ENCODE measurements at regions not wholly inside any gene's neighbourhood (a gene's known extent, or its start where the extent isn't known, plus 50 kb on each side); places are given as distances from the start of the nearest gene placed in this dataset.

- Histone ChIP-seq H3K4me3 (ENCODE audit: extremely low read depth in 1 of 4, insufficient read depth in 2 of 4, low read depth in 3 of 4, low read length in 4 of 4) (no peak overlapping the region), H2BK20ac (ENCODE audit: low read length) (no peak overlapping the region), H3K18ac (ENCODE audit: extremely low read depth, low read length) (0 out of 2 replicates have a peak overlapping the region, but pooled peaks have one; percentile 3), H3K27me3 (replicated peaks in 1 of 4; ENCODE audit: control insufficient read depth in 3 of 4, extremely low read depth in 1 of 4, insufficient read depth in 3 of 4, low read length in 3 of 4) (no peaks in the 10 kb centered on the region; a peak in 1 of 7 replicates), H3K9ac (replicated peaks in 1 of 4; ENCODE audit: extremely low read depth in 1 of 4, low read depth in 3 of 4, low read length in 3 of 4) (no peak overlapping the region), H2BK120ac (replicated peaks; ENCODE audit: low read depth, low read length) (no peak overlapping the region), H2BK15ac (ENCODE audit: low read length) (no peak overlapping the region), H3K23me2 (ENCODE audit: low read depth, low read length) (no peaks in the 10 kb centered on the region; the same call in 1 of the 2 replicates), H3K4me1 (replicated peaks in 1 of 4; ENCODE audit: control insufficient read depth in 3 of 4, insufficient read depth in 4 of 4, low read length in 3 of 4) (peaks cover 11 to 34% (median 31%) of the 10 kb centered on the region in 4 experiments), H3K9me3 (ENCODE audit: insufficient read depth in 2 of 2, low read depth in 1 of 2, low read length in 1 of 2) (no peaks in the 10 kb centered on the region), H3K56ac (replicated peaks; ENCODE audit: insufficient read length, low read depth, low read length) (no peak overlapping the region), H4K20me1 (replicated peaks in 1 of 2; ENCODE audit: control insufficient read depth in 1 of 2, insufficient read depth in 2 of 2, low read length in 2 of 2) (peaks cover 4 to 11% of the 10 kb centered on the region in 2 experiments), H2BK12ac (ENCODE audit: low read depth, low read length) (no peak overlapping the region), H3K36me3 (ENCODE audit: control insufficient read depth in 2 of 4, insufficient read depth in 4 of 4, low read length in 3 of 4) (no peaks in the 10 kb centered on the region; a peak in 1 of 8 replicates), H4K5ac (ENCODE audit: insufficient read length, low read depth, low read length) (no peak overlapping the region), H3K4ac (replicated peaks; ENCODE audit: insufficient read length, low read depth, low read length) (no peak overlapping the region), H2AFZ (ENCODE audit: low read length) (no peak overlapping the region), H3K27ac (ENCODE audit: low read depth, low read length) (no peak overlapping the region), H3K4me2 (ENCODE audit: insufficient read depth in 1 of 2, low read depth in 2 of 2, low read length in 2 of 2) (no peak overlapping the region), H4K91ac (replicated peaks; ENCODE audit: insufficient read length, low read length) (no peak overlapping the region), H2BK5ac (ENCODE audit: low read depth, low read length) (no peak overlapping the region), H3K23ac (ENCODE audit: insufficient read length) (no peak overlapping the region), H3K14ac (ENCODE audit: insufficient read length) (no peak overlapping the region), H3K79me1 (ENCODE audit: low read depth, low read length) (peaks cover 12% of the 10 kb centered on the region), H3K79me2 (ENCODE audit: control insufficient read depth in 1 of 2, insufficient read depth in 2 of 2, low read length in 2 of 2) (peaks cover 4 to 76% of the 10 kb centered on the region in 2 experiments), H2AK5ac (ENCODE audit: low read depth, low read length) (no peak overlapping the region), H4K8ac (ENCODE audit: extremely low read depth, insufficient read depth, low read length) (no peak overlapping the region)
- ChIA-PET POLR2A (ENCODE audit: partially characterized antibody) (interaction anchor here (1.5 kb wide), 1 partner anchor 18 kb away, joined by 3 read pairs; no protein-coding TSS in a partner anchor), CTCF (ENCODE audit: partially characterized antibody) (interaction anchor here (0.6 to 1.4 kb wide), 3 partner anchors 15 to 863 kb away, joined by 3 to 4 read pairs (median 3); no protein-coding TSS in a partner anchor)
- FAIRE-seq (no peak), DNase-seq (ENCODE audit: low read depth in 1 of 2, low spot score in 2 of 2) (no peak)
- TF ChIP-seq GABPA (IDR thresholded peaks at IDR 0.05; ENCODE audit: borderline replicate concordance, insufficient read depth, low read length) (no peak), USF2 (IDR thresholded peaks at IDR 0.05; ENCODE audit: low read length) (no peak), POLR2A (IDR thresholded peaks at IDR 0.05; ENCODE audit: control extremely low read depth in 1 of 2, low read depth in 2 of 2, low read length in 2 of 2) (no peak), BCL11A (IDR thresholded peaks at IDR 0.05; ENCODE audit: low read depth in 2 of 2, low read length in 2 of 2) (no peak), MAFK (IDR thresholded peaks at IDR 0.05; ENCODE audit: low read depth, low read length) (no peak), HDAC2 (IDR thresholded peaks at IDR 0.05; ENCODE audit: borderline replicate concordance in 1 of 2, low read depth in 2 of 2, low read length in 2 of 2) (no peak), NANOG (IDR thresholded peaks at IDR 0.05; ENCODE audit: insufficient read depth, low read depth, low read length, poor library complexity, severe bottlenecking) (no peak), JUND (IDR thresholded peaks at IDR 0.05; ENCODE audit: low read length) (no peak), KDM4A (IDR thresholded peaks at IDR 0.05; ENCODE audit: low read depth, low read length, severe bottlenecking) (no peak), CTCF (IDR thresholded peaks at IDR 0.05; ENCODE audit: control extremely low read depth in 1 of 3, insufficient read depth in 1 of 3, low read depth in 1 of 3, low read length in 3 of 3) (no peak)
- WGBS, 2 experiments (ENCODE audit: extremely low coverage in 1 of 2, insufficient coverage in 1 of 2, insufficient read length in 1 of 2, insufficient replicate concordance in 2 of 2, low coverage in 1 of 2, low lambda C conversion rate in 2 of 2, missing lambda C conversion rate in 1 of 2) = 94% methylated on average over 2 of the region's 2 CpGs; no CpG with 5 or more reads in 1 of the 2 experiments
These were observed 81.4 kb downstream of the ZNF608 start for GRCh38 chr5:124665035-124665434.

Data from H1 (cell line).